ENCODE measurements at regions not wholly inside any gene's neighbourhood (a gene's known extent, or its start where the extent isn't known, plus 50 kb on each side); places are given as distances from the start of the nearest gene placed in this dataset.

DNA sequence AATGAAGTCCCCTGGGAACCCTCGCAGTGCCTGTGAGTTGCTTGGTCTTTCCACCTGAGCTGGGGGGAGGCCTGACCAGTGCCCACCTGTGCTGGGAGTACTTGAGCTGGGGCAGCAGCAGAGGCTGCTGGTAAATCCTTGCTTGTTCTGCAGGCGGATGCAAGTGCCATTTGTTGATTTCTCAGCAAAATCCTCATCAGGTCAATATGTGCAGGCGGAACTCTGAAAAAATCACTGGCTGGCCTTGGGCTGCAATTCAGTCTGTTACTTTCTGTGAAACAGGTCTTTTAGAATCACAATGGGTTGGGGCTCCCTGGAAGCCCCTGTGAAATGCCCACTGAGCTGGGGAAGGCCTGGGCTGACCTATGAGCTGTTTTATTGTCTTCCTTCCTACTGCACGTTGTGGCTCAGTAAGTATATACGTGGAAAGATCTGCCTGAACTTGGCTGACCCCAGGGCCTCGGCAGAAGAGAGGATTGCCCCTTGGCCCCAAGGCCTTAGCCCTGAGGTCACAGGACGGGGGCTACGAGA, 182.0 kb upstream of the RGMA start:
- H3K4me3 Mint-ChIP-seq, result no peak overlapping the region
- peaks cover 12% of the 10 kb centered on the region for H3K9me3 Mint-ChIP-seq
- TF ChIP-seq, protein P1, sequence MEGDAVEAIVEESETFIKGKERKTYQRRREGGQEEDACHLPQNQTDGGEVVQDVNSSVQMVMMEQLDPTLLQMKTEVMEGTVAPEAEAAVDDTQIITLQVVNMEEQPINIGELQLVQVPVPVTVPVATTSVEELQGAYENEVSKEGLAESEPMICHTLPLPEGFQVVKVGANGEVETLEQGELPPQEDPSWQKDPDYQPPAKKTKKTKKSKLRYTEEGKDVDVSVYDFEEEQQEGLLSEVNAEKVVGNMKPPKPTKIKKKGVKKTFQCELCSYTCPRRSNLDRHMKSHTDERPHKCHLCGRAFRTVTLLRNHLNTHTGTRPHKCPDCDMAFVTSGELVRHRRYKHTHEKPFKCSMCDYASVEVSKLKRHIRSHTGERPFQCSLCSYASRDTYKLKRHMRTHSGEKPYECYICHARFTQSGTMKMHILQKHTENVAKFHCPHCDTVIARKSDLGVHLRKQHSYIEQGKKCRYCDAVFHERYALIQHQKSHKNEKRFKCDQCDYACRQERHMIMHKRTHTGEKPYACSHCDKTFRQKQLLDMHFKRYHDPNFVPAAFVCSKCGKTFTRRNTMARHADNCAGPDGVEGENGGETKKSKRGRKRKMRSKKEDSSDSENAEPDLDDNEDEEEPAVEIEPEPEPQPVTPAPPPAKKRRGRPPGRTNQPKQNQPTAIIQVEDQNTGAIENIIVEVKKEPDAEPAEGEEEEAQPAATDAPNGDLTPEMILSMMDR (conservative IDR thresholded peaks at IDR 0.05), result no peak
- H3K4me1 Mint-ChIP-seq (ENCODE audit: unreplicated experiment), result peaks cover 5% of the 10 kb centered on the region
- DNase-seq (ENCODE audit: extremely low spot score, unreplicated experiment), result no peak
- no peaks in the 10 kb centered on the region for H3K36me3 Mint-ChIP-seq
- no peak overlapping the region for H3K27ac Mint-ChIP-seq
- H3K27me3 Mint-ChIP-seq, result no peaks in the 10 kb centered on the region

DNA sequence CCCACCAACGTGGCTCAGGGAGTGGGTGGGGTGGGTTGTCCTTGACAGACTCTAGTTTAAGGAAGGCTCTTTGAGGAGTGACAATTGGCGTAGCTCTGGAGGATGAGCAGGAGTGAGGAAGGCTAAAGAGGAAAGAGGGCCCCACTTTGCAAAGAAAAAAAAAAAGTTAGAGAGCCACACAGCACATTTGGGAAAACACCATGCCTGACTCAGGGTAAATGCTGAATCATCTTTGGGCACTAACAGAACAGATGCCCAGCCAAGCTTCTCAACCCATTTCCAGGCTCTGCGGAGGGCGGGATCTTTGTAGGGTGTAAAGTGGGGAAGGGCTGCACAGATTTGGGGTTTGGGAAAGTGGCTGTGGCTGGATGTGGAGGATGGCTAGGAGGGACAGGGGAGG, 179.1 kb upstream of the RGMA start:
- Mint-ChIP-seq H3K9me3 (peaks cover 12% of the 10 kb centered on the region), H3K36me3 (no peaks in the 10 kb centered on the region), H3K4me1 (ENCODE audit: unreplicated experiment) (peaks cover 5% of the 10 kb centered on the region), H3K27me3 (no peaks in the 10 kb centered on the region), H3K4me3 (no peak overlapping the region), H3K27ac (no peak overlapping the region)
- DNase-seq (ENCODE audit: extremely low spot score, unreplicated experiment), result no peak
- TF ChIP-seq, protein P1 (conservative IDR thresholded peaks at IDR 0.05), result no peak

DNA sequence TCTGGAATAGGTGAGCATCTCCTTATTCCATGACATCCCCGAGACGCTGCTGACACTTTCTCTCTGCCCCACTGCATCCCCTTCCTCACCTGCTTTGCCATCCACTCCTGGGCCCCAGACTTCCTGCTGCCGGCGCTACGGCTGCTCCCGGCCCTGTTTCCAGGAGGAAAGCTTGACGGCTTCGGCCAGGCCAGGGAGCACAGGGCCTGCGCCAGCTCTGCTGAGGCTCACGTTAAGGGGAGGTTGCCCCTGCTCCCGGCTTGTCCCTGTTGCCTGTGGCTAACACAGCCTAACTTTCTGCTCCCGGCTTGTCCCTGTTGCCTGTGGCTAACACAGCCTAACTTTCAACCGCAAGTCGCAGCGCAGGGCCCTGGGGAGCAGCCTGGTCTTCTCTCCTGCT, 177.3 kb upstream of the RGMA start:
- H3K4me3 Mint-ChIP-seq, result no peak overlapping the region
- peaks cover 4% of the 10 kb centered on the region for H3K27me3 Mint-ChIP-seq
- H3K9me3 Mint-ChIP-seq, result peaks cover 10% of the 10 kb centered on the region

DNA sequence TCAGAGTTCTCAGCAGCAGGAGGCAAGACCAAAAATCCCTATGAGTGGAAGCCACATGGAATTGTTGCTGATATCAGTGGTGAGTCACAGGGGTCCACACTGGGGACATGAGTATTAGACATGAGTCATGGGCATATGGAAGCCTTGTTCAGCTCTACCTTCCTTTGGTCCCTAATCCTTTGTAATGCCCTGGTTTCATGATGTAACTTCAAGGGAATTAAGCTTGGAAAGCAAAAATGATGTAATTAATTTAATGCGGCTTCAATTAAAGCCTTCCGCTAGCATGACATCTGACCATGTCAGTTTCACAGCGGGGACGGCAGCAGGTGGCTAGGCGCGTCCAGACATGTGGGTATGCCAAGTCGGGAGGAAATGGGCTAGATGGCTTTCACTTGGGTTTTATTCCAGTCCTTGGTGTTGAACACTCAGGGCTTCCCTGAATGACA, 176.1 kb upstream of the RGMA start:
- Mint-ChIP-seq H3K27ac (no peak overlapping the region), H3K36me3 (no peaks in the 10 kb centered on the region), H3K27me3 (peaks cover 4% of the 10 kb centered on the region), H3K4me3 (no peak overlapping the region), H3K4me1 (ENCODE audit: unreplicated experiment) (peaks cover 4% of the 10 kb centered on the region), H3K9me3 (peaks cover 9% of the 10 kb centered on the region)
- TF ChIP-seq, protein P1 (conservative IDR thresholded peaks at IDR 0.05), result no peak
- DNase-seq (ENCODE audit: extremely low spot score, unreplicated experiment), result no peak

More for the DNA sequence above, 177.3 kb upstream of the RGMA start:
- H3K27ac Mint-ChIP-seq, result no peak overlapping the region
- TF ChIP-seq, protein P1 (conservative IDR thresholded peaks at IDR 0.05), result no peak
- H3K4me1 Mint-ChIP-seq (ENCODE audit: unreplicated experiment), result peaks cover 6% of the 10 kb centered on the region
- no peaks in the 10 kb centered on the region for H3K36me3 Mint-ChIP-seq
- no peak for DNase-seq (ENCODE audit: extremely low spot score, unreplicated experiment)

DNA sequence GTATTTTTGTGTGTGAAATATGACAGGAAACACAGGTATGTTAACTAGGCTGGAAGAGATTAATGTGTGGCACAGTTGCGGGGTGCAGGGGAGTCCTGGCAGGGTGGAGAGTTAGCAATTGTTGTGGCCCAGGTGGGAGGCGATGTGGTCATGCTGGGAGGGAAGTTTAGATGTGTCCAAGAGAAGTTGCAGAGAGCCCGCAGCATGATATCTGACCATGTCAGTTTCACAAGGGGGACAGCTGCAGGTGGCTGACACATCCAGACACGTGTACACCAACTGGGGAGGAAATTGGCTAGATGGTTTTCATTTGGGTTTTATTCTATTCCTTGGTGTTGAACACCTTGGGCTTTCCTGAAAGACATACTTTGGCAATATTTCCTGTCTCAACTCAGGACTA, 172.8 kb upstream of the RGMA start:
- H3K4me1 Mint-ChIP-seq (ENCODE audit: unreplicated experiment), result peaks cover 4% of the 10 kb centered on the region
- H3K4me3 Mint-ChIP-seq, result no peak overlapping the region
- TF ChIP-seq, protein P1 (conservative IDR thresholded peaks at IDR 0.05), result no peak
- peaks cover 5% of the 10 kb centered on the region for H3K9me3 Mint-ChIP-seq
- H3K36me3 Mint-ChIP-seq, result no peaks in the 10 kb centered on the region
- H3K27ac Mint-ChIP-seq, result no peak overlapping the region
- H3K27me3 Mint-ChIP-seq, result peaks cover 4% of the 10 kb centered on the region
- no peak for DNase-seq (ENCODE audit: extremely low spot score, unreplicated experiment)

DNA sequence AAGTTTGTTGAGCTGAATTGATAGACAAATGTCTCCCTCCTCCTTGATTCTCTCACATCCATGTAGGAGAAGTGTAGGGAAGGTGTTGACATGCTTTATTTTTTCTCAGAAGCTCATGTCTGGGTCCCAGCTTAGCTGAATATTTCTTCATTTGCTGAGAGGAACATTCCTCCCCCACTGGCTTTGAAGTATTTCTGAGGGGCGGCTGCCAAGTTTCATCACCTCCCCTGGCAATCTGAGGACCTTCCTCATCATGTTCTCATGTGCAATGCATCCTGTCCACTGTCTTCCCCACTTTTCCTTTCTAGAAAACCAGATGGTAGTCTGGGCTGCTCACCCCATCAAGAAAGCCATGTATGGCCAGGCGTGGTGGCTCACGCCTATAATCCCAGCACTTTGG, 168.9 kb upstream of the RGMA start:
- no peaks in the 10 kb centered on the region for H3K36me3 Mint-ChIP-seq
- H3K27me3 Mint-ChIP-seq, result peaks cover 4% of the 10 kb centered on the region
- no peak overlapping the region for H3K27ac Mint-ChIP-seq
- DNase-seq (ENCODE audit: extremely low spot score, unreplicated experiment), result no peak
- H3K4me3 Mint-ChIP-seq, result no peak overlapping the region
- H3K4me1 Mint-ChIP-seq (ENCODE audit: unreplicated experiment), result peaks cover 4% of the 10 kb centered on the region
- peaks cover 5% of the 10 kb centered on the region for H3K9me3 Mint-ChIP-seq
- TF ChIP-seq, protein P1 (conservative IDR thresholded peaks at IDR 0.05), result no peak
